Liver (tissue), 3 donors: ENCODE measurements at regions not wholly inside any gene's neighbourhood (a gene's known extent, or its start where the extent isn't known, plus 50 kb on each side); places are given as distances from the start of the nearest gene placed in this dataset.

Experiments used
- ATF3 ChIP-seq: IDR thresholded peaks from 2 replicates; pipeline ENCODE4 v1.6.1; 2016; ENCODE audit warnings: antibody characterized with exemption
- CTCF ChIP-seq: fragments of 150-350 bp; IDR thresholded peaks from 2 replicates; pipeline ENCODE4 v1.5.1; 2017; ENCODE audit warnings: improper control_type of control experiment, low read depth, low read length; ENCODE audit not compliant: missing input control
- EGR1 ChIP-seq, 2 donors: IDR thresholded peaks; 2 replicates each; pipeline ENCODE4 v1.6.1; 2016 to 2018; ENCODE audit warnings: antibody characterized with exemption in 2 of 2, low read depth in 2 of 2
- GABPA ChIP-seq, 2 donors: IDR thresholded peaks in 1 of 2; conservative IDR thresholded peaks in 1 of 2; 2 replicates each; pipeline ENCODE4 v1.6.1; 2016; ENCODE audit warnings: antibody characterized with exemption in 2 of 2, mild to moderate bottlenecking in 1 of 2, moderate library complexity in 1 of 2
- HNF4G ChIP-seq: IDR thresholded peaks from 2 replicates; pipeline ENCODE4 v1.6.1; 2016; ENCODE audit warnings: antibody characterized with exemption
- MAX ChIP-seq: IDR thresholded peaks from 2 replicates; pipeline ENCODE4 v1.6.1; 2016; ENCODE audit warnings: antibody characterized with exemption
- NR2F2 ChIP-seq: IDR thresholded peaks from 2 replicates; pipeline ENCODE4 v1.6.1; 2016; ENCODE audit warnings: antibody characterized with exemption
- RAD21 ChIP-seq, 2 donors: IDR thresholded peaks; 2 replicates each; pipeline ENCODE4 v1.6.1; 2016; ENCODE audit warnings: antibody characterized with exemption in 2 of 2, mild to moderate bottlenecking in 2 of 2
- REST ChIP-seq: IDR thresholded peaks from 2 replicates; pipeline ENCODE4 v1.6.1; 2016; ENCODE audit warnings: antibody characterized with exemption, mild to moderate bottlenecking
- RXRA ChIP-seq, 2 donors: IDR thresholded peaks; 2 replicates each; pipeline ENCODE4 v1.6.1; 2017 to 2018; ENCODE audit warnings: antibody characterized with exemption in 2 of 2, mild to moderate bottlenecking in 1 of 2
- SP1 ChIP-seq: IDR thresholded peaks from 2 replicates; pipeline ENCODE4 v1.6.1; 2018; ENCODE audit warnings: antibody characterized with exemption, mild to moderate bottlenecking
- TAF1 ChIP-seq: conservative IDR thresholded peaks from 2 replicates; pipeline ENCODE4 v1.6.1; 2016; ENCODE audit warnings: antibody characterized with exemption, mild to moderate bottlenecking
- YY1 ChIP-seq: IDR thresholded peaks from 2 replicates; pipeline ENCODE4 v1.6.1; 2016; ENCODE audit warnings: antibody characterized with exemption, mild to moderate bottlenecking
- ZBTB33 ChIP-seq: IDR thresholded peaks from 2 replicates; pipeline ENCODE4 v1.6.1; 2016; ENCODE audit warnings: antibody characterized with exemption
- donor health status: healthy.
- donor health status: healthy.

- no peak for TF ChIP-seq REST
- TF ChIP-seq YY1, result no peak
- no peak for TF ChIP-seq CTCF
- no peak for TF ChIP-seq SP1
- no peak for TF ChIP-seq MAX
- TF ChIP-seq GABPA (IDR thresholded peaks at IDR 0.05 in 1 of 2, conservative IDR thresholded peaks at IDR 0.05 in 1 of 2), result no peak
- TF ChIP-seq RXRA (IDR thresholded peaks at IDR 0.05), result no peak
- no peak for TF ChIP-seq NR2F2
- no peak for TF ChIP-seq RAD21 (IDR thresholded peaks at IDR 0.05)
- no peak for TF ChIP-seq ATF3
- TF ChIP-seq EGR1 (IDR thresholded peaks at IDR 0.05; ENCODE audit: low read depth in 2 of 2), result no peak
- no peak for TF ChIP-seq TAF1
- no peak for TF ChIP-seq HNF4G
- no peak for TF ChIP-seq ZBTB33
These were observed 266.8 kb upstream of the SMIM21 start for GRCh38 chr18:75694292-75694691.
